GM23338 (cell line): ENCODE measurements at regions not wholly inside any gene's neighbourhood (a gene's known extent, or its start where the extent isn't known, plus 50 kb on each side); places are given as distances from the start of the nearest gene placed in this dataset.

Experiments used
- CREB1 ChIP-seq: fragments of 250-450 bp; sonication (Bioruptor Pico); IDR thresholded peaks from 2 replicates; pipeline ENCODE4 v1.5.0; 2020; ENCODE audit warnings: low read depth, mild to moderate bottlenecking, moderate library complexity
- CTCF ChIP-seq, 2 experiments: fragments of 200-600 bp in 1 of 2; sonication (generic) in 1 of 2; conservative IDR thresholded peaks; 2 replicates each; pipeline versions ENCODE4 v1.5.1 to v1.6.1; 2016 to 2017; ENCODE audit warnings: antibody characterized with exemption in 2 of 2, low read depth in 2 of 2, mild to moderate bottlenecking in 2 of 2, moderate library complexity in 1 of 2
- ETS1 ChIP-seq: IDR thresholded peaks from 2 replicates; pipeline ENCODE4 v1.6.1; 2016; ENCODE audit warnings: antibody characterized with exemption
- EZH2 ChIP-seq: fragments of 200-600 bp; sonication (generic); IDR thresholded peaks from one replicate; pipeline ENCODE4 v1.8.0; 2017; ENCODE audit warnings: antibody characterized with exemption, mild to moderate bottlenecking, low read depth; ENCODE audit not compliant: unreplicated experiment
- EZH2phosphoT487 ChIP-seq: fragments of 200-600 bp; sonication (generic); IDR thresholded peaks from one replicate; pipeline ENCODE4 v1.8.1; 2018; ENCODE audit warnings: antibody characterized with exemption; ENCODE audit not compliant: unreplicated experiment
- JUNB ChIP-seq: IDR thresholded peaks from one replicate; pipeline ENCODE4 v1.6.1; 2016; ENCODE audit warnings: antibody characterized with exemption; ENCODE audit not compliant: unreplicated experiment
- NANOG ChIP-seq: IDR thresholded peaks from 2 replicates; pipeline ENCODE4 v1.6.1; 2016; ENCODE audit warnings: antibody characterized with exemption, borderline replicate concordance
- POLR2AphosphoS5 ChIP-seq: IDR thresholded peaks from 2 replicates; pipeline ENCODE4 v1.6.1; 2016; ENCODE audit warnings: antibody characterized with exemption, low read depth
- ZNF114 ChIP-seq: fragments of 250-450 bp; sonication (Bioruptor Pico); IDR thresholded peaks from 2 replicates; pipeline ENCODE4 v1.5.0; 2020; ENCODE audit warnings: mild to moderate bottlenecking, moderate library complexity

GRCh38 chr11:44496391-44496790, 69.1 kb upstream of the CD82 start:
- no peak for TF ChIP-seq NANOG
- TF ChIP-seq CTCF (conservative IDR thresholded peaks at IDR 0.05; ENCODE audit: low read depth in 2 of 2) = no peak
- no peak for TF ChIP-seq POLR2AphosphoS5
- no peak for TF ChIP-seq EZH2
- TF ChIP-seq EZH2phosphoT487 = no peak
- no peak for TF ChIP-seq CREB1 (CRISPR knock-in tag)
- TF ChIP-seq ETS1 = no peak
- no peak for TF ChIP-seq JUNB
- TF ChIP-seq ZNF114 = no peak
